Neuronal stem cell (in vitro differentiated cells): ENCODE measurements at regions not wholly inside any gene's neighbourhood (a gene's known extent, or its start where the extent isn't known, plus 50 kb on each side); places are given as distances from the start of the nearest gene placed in this dataset.

Experiments used
- DNase-seq: peaks from one replicate; pipeline ENCODE4 v3.0.0-alpha.2; 2013; ENCODE audit warnings: low spot score
- H2AFZ ChIP-seq: one replicate; pipeline ENCODE4 v1.6.1; 2013; ENCODE audit warnings: mild to moderate bottlenecking, low read length, inconsistent platforms
- H2AK5ac ChIP-seq: 2 replicates; pipeline ENCODE4 v1.6.1; 2013; ENCODE audit warnings: low read depth, mild to moderate bottlenecking, inconsistent platforms, low read length, moderate library complexity, mixed read lengths
- H2BK120ac ChIP-seq: 2 replicates; pipeline ENCODE4 v1.6.1; 2013; ENCODE audit warnings: low read depth, mild to moderate bottlenecking, inconsistent platforms, low read length, moderate library complexity, mixed read lengths
- H2BK12ac ChIP-seq: one replicate; pipeline ENCODE4 v1.6.1; 2013; ENCODE audit warnings: low read length, inconsistent platforms
- H2BK15ac ChIP-seq: 2 replicates; pipeline ENCODE4 v1.6.1; 2013; ENCODE audit warnings: mild to moderate bottlenecking, low read length, inconsistent platforms, mixed read lengths
- H2BK5ac ChIP-seq: one replicate; pipeline ENCODE4 v1.6.1; 2013; ENCODE audit warnings: inconsistent platforms, mild to moderate bottlenecking, low read length, moderate library complexity
- H3K14ac ChIP-seq: one replicate; pipeline ENCODE4 v1.6.1; 2013; ENCODE audit warnings: low read length, inconsistent platforms
- H3K18ac ChIP-seq: 2 replicates; pipeline ENCODE4 v1.6.1; 2013; ENCODE audit warnings: low read length, inconsistent platforms
- H3K23ac ChIP-seq: 2 replicates; pipeline ENCODE4 v1.6.1; 2013; ENCODE audit warnings: low read depth, mild to moderate bottlenecking, mixed read lengths, low read length, inconsistent platforms; ENCODE audit not compliant: poor library complexity
- H3K27ac ChIP-seq: replicated peaks from 3 replicates; pipeline ENCODE4 v1.5.1; 2013; ENCODE audit warnings: low read length, inconsistent platforms
- H3K27me3 ChIP-seq, 3 experiments: 2 replicates each; pipeline ENCODE4 v1.6.1; 2013; ENCODE audit warnings: low read length in 3 of 3, mild to moderate bottlenecking in 2 of 3, inconsistent platforms in 1 of 3, low read depth in 1 of 3, mixed read lengths in 1 of 3, moderate library complexity in 1 of 3; ENCODE audit not compliant: control insufficient read depth in 3 of 3, insufficient read depth in 3 of 3
- H3K36me3 ChIP-seq, 2 donors: replicated peaks in 1 of 2; 2 replicates each; pipeline ENCODE4 v1.6.1; 2013; ENCODE audit warnings: low read length in 2 of 2; ENCODE audit not compliant: control insufficient read depth in 2 of 2, insufficient read depth in 2 of 2
- H3K4ac ChIP-seq: 2 replicates; pipeline ENCODE4 v1.6.1; 2013; ENCODE audit warnings: inconsistent platforms, mild to moderate bottlenecking, low read length, moderate library complexity
- H3K4me1 ChIP-seq, 2 donors: 1 replicate in 1 of 2; 2 replicates in 1 of 2; pipeline ENCODE4 v1.6.1; 2013; ENCODE audit warnings: low read length in 2 of 2, low read depth in 1 of 2; ENCODE audit not compliant: control insufficient read depth in 2 of 2, insufficient read depth in 1 of 2
- H3K4me2 ChIP-seq: one replicate; pipeline ENCODE4 v1.6.1; 2013; ENCODE audit warnings: mild to moderate bottlenecking, low read length, inconsistent platforms; ENCODE audit not compliant: insufficient read depth, poor library complexity, severe bottlenecking
- H3K4me3 ChIP-seq, 2 donors: 2 replicates each; pipeline ENCODE4 v1.5.1; 2013; ENCODE audit warnings: low read length in 2 of 2, mild to moderate bottlenecking in 2 of 2, inconsistent platforms in 1 of 2, moderate library complexity in 1 of 2
- H3K79me1 ChIP-seq: one replicate; pipeline ENCODE4 v1.6.1; 2013; ENCODE audit warnings: low read depth, mild to moderate bottlenecking, inconsistent platforms, low read length, moderate library complexity
- H3K9ac ChIP-seq: one replicate; pipeline ENCODE4 v1.6.1; 2013; ENCODE audit warnings: mild to moderate bottlenecking, low read depth, low read length, inconsistent platforms; ENCODE audit not compliant: poor library complexity
- H3K9me3 ChIP-seq, 2 donors: replicated peaks in 1 of 2; 2 replicates each; pipeline versions ENCODE3 to v1.6.1; 2013; ENCODE audit warnings: low read length in 2 of 2, mild to moderate bottlenecking in 2 of 2, inconsistent platforms in 1 of 2, low read depth in 1 of 2, mixed read lengths in 1 of 2, moderate library complexity in 1 of 2; ENCODE audit not compliant: control insufficient read depth in 2 of 2, insufficient read depth in 1 of 2
- H4K8ac ChIP-seq: one replicate; pipeline ENCODE4 v1.6.1; 2013; ENCODE audit warnings: low read depth, mild to moderate bottlenecking, inconsistent platforms, low read length, moderate library complexity
- H4K91ac ChIP-seq: one replicate; pipeline ENCODE4 v1.6.1; 2013; ENCODE audit warnings: low read length, low read depth, mild to moderate bottlenecking, inconsistent platforms; ENCODE audit not compliant: poor library complexity
- WGBS, 2 donors: extraction: QIAGEN DNeasy Blood & Tissue Kit; methylation state at CpG; one replicate each; pipeline ENCODE4 v1.1.7; 2013; ENCODE audit warnings: missing lambda C conversion rate in 2 of 2, mixed read lengths in 1 of 2; ENCODE audit not compliant: insufficient read length in 2 of 2, insufficient replicate concordance in 1 of 2; ENCODE audit errors: extremely low coverage in 2 of 2; 5-methylcytosine and 5-hydroxymethylcytosine counted together

GRCh38 chr7:92992932-92993331 lies 124.8 kb downstream of the SAMD9 start:
- Histone ChIP-seq H2BK120ac (no peak overlapping the region), H3K27me3 (no peaks in the 10 kb centered on the region), H3K4me3 (no peak overlapping the region), H3K9ac (no peak overlapping the region), H3K4ac (no peak overlapping the region), H3K27ac (no peak overlapping the region), H3K23ac (no peak overlapping the region), H2BK5ac (no peak overlapping the region), H2AK5ac (no peak overlapping the region), H3K9me3 (no peaks in the 10 kb centered on the region), H2AFZ (no peak overlapping the region), H3K14ac (no peak overlapping the region), H2BK12ac (no peak overlapping the region), H3K4me1 (peaks cover under 1 to 2% of the 10 kb centered on the region in 2 donors), H3K79me1 (no peaks in the 10 kb centered on the region), H3K4me2 (no peak overlapping the region), H2BK15ac (no peak overlapping the region), H4K8ac (no peak overlapping the region), H3K36me3 (no peaks in the 10 kb centered on the region), H3K18ac (no peak overlapping the region), H4K91ac (no peak overlapping the region)
- no CpG with 5 or more reads among the region's 1 CpG for WGBS, 2 donors
- DNase-seq: no peak

DNA sequence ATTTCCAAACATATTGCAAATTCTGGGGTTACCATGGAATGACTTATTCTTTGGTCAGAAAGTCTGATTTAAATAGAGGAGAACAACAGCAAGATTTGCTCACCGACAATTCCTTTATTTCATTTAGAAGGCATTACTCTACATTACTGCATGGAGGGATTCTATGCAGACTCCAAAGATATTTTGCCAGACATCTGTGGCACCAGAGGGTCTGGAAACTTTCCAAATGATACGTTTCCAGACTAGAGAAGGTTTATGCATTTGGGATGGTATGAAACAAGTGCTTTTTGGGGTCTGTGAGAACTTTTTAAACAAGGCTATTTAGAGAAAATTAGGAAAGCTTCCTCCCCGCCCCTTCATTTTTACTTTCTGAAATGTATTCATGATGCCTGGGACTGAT lies 125.3 kb downstream of the SAMD9 start:
- WGBS, 2 donors: no CpG with 5 or more reads among the region's 3 CpGs

GRCh38 chr7:92991190-92991589 lies 126.6 kb downstream of the SAMD9 start:
- no peak for DNase-seq
- peaks cover 0 to 6% of the 10 kb centered on the region in 2 donors for H3K4me1 ChIP-seq
- no peak overlapping the region for H2BK15ac ChIP-seq
- H2BK5ac ChIP-seq: no peak overlapping the region
- H2AK5ac ChIP-seq: no peak overlapping the region
- H3K36me3 ChIP-seq: no peaks in the 10 kb centered on the region
- no peak overlapping the region for H3K4me2 ChIP-seq
- no peak overlapping the region for H3K23ac ChIP-seq
- H3K4me3 ChIP-seq: no peak overlapping the region
- H3K9me3 ChIP-seq: peaks cover 0 to 5% of the 10 kb centered on the region in 2 donors
- H3K79me1 ChIP-seq: no peaks in the 10 kb centered on the region
- H3K9ac ChIP-seq: no peak overlapping the region
- no peaks in the 10 kb centered on the region for H3K27me3 ChIP-seq
- H2AFZ ChIP-seq: no peak overlapping the region
- no CpG with 5 or more reads among the region's 1 CpG for WGBS, 2 donors
- no peak overlapping the region for H3K27ac ChIP-seq
- H4K8ac ChIP-seq: no peak overlapping the region
- no peak overlapping the region for H2BK12ac ChIP-seq
- no peak overlapping the region for H3K4ac ChIP-seq
- H4K91ac ChIP-seq: no peak overlapping the region
- H3K14ac ChIP-seq: no peak overlapping the region
- H2BK120ac ChIP-seq: no peak overlapping the region
- no peak overlapping the region for H3K18ac ChIP-seq

More for the DNA sequence above, 125.3 kb downstream of the SAMD9 start:
- no peaks in the 10 kb centered on the region for H3K27me3 ChIP-seq
- H2BK120ac ChIP-seq: no peak overlapping the region
- H2AFZ ChIP-seq: no peak overlapping the region
- H4K91ac ChIP-seq: no peak overlapping the region
- no peak overlapping the region for H3K18ac ChIP-seq
- H2BK5ac ChIP-seq: no peak overlapping the region
- H2AK5ac ChIP-seq: no peak overlapping the region
- H3K23ac ChIP-seq: no peak overlapping the region
- H3K4ac ChIP-seq: no peak overlapping the region
- no peak overlapping the region for H4K8ac ChIP-seq
- H3K27ac ChIP-seq: no peak overlapping the region
- no peak for DNase-seq
- peaks cover 2 to 5% of the 10 kb centered on the region in 2 donors for H3K4me1 ChIP-seq
- no peak overlapping the region for H2BK15ac ChIP-seq
- no peaks in the 10 kb centered on the region for H3K79me1 ChIP-seq
- H3K36me3 ChIP-seq: no peaks in the 10 kb centered on the region
- no peak overlapping the region for H3K4me3 ChIP-seq
- no peak overlapping the region for H3K14ac ChIP-seq
- no peak overlapping the region for H2BK12ac ChIP-seq
- no peak overlapping the region for H3K4me2 ChIP-seq
- no peak overlapping the region for H3K9ac ChIP-seq
- H3K9me3 ChIP-seq: no peaks in the 10 kb centered on the region

DNA sequence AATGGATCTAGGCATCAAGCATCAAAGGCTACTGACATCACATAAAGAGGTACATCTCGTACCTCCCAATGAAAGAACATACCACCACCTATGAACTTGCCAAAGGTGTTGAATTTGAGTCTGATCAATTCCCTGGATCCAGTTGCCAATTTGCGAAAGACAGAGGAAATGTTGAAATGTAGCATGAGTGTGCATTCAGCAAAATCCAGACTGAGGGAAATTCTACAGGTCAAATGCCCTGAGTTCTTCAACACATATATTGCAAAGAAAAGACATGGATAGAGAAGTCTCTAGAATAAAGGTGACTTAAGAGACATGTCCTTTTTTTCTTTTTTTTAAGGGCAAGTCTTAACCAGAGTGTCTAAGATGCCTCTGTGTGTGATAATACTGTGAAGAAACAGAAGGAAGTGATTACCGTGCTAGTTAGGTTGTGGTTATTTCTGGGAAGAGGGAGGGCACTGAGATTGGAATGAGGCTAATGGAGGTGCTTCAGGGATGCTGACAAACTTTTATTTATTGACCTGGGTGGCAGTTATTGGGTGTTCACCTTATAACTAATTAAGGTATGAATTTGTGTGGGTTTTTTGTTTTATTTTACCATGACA lies 128.7 kb downstream of the SAMD9 start:
- Histone ChIP-seq H2BK5ac (no peak overlapping the region), H2AFZ (no peak overlapping the region), H2BK12ac (no peak overlapping the region), H3K27ac (no peak overlapping the region), H3K18ac (no peak overlapping the region), H3K4me3 (no peak overlapping the region), H3K27me3 (no peaks in the 10 kb centered on the region), H2AK5ac (no peak overlapping the region), H2BK15ac (no peak overlapping the region), H4K8ac (no peak overlapping the region), H3K4me1 (peaks cover 0 to 6% of the 10 kb centered on the region in 2 donors), H3K23ac (no peak overlapping the region), H3K9ac (no peak overlapping the region), H3K14ac (no peak overlapping the region), H3K36me3 (no peaks in the 10 kb centered on the region), H3K79me1 (no peaks in the 10 kb centered on the region), H4K91ac (no peak overlapping the region), H3K4me2 (no peak overlapping the region), H2BK120ac (no peak overlapping the region), H3K4ac (no peak overlapping the region), H3K9me3 (peaks cover 2 to 5% of the 10 kb centered on the region in 2 donors)
- no peak for DNase-seq
- WGBS, 2 donors: no CpG with 5 or more reads among the region's 3 CpGs
